ENCODE measurements at regions not wholly inside any gene's neighbourhood (a gene's known extent, or its start where the extent isn't known, plus 50 kb on each side); places are given as distances from the start of the nearest gene placed in this dataset.

- TF ChIP-seq POLR2A (IDR thresholded peaks at IDR 0.05; ENCODE audit: low read depth, low read length): no peak
- no peak for TF ChIP-seq TAF1 (IDR thresholded peaks at IDR 0.05; ENCODE audit: borderline replicate concordance, low read depth, low read length)
Measured at GRCh38 chr5:156004754-156005153, 322.2 kb upstream of the SGCD start.

Data from GM12892 (cell line).